Parathyroid adenoma (tissue), 2 donors: ENCODE measurements at regions not wholly inside any gene's neighbourhood (a gene's known extent, or its start where the extent isn't known, plus 50 kb on each side); places are given as distances from the start of the nearest gene placed in this dataset.

ENCODE experiments used
- H2AFZ ChIP-seq: fragments of 300-600 bp; sonication (generic); one replicate; pipeline ENCODE4 v1.7.0; 2017; ENCODE audit warnings: antibody characterized with exemption, mild to moderate bottlenecking
- H3K27ac ChIP-seq: fragments of 300-600 bp; sonication (generic); one replicate; pipeline ENCODE4 v1.7.0; 2017
- H3K27me3 ChIP-seq: fragments of 300-600 bp; sonication (generic); one replicate; pipeline ENCODE4 v1.7.0; 2017; ENCODE audit warnings: low read length; ENCODE audit not compliant: control insufficient read depth, insufficient read depth
- H3K36me3 ChIP-seq: fragments of 300-600 bp; sonication (generic); one replicate; pipeline ENCODE4 v1.7.0; 2017; ENCODE audit warnings: low read length; ENCODE audit not compliant: control insufficient read depth, insufficient read depth
- H3K4me1 ChIP-seq: fragments of 300-600 bp; sonication (generic); one replicate; pipeline ENCODE4 v1.7.0; 2017; ENCODE audit warnings: control low read depth
- H3K4me2 ChIP-seq: fragments of 300-600 bp; sonication (generic); one replicate; pipeline ENCODE4 v1.7.0; 2017; ENCODE audit warnings: low read length
- H3K4me3 ChIP-seq: fragments of 300-600 bp; sonication (generic); one replicate; pipeline ENCODE4 v1.7.0; 2017; ENCODE audit warnings: low read depth, low read length
- H3K79me2 ChIP-seq: fragments of 300-600 bp; sonication (generic); one replicate; pipeline ENCODE4 v1.7.0; 2017; ENCODE audit warnings: control low read depth
- H3K9ac ChIP-seq: fragments of 300-600 bp; sonication (generic); one replicate; pipeline ENCODE4 v1.7.0; 2017; ENCODE audit warnings: mild to moderate bottlenecking
- H3K9me3 ChIP-seq: fragments of 300-600 bp; sonication (generic); one replicate; pipeline ENCODE4 v1.7.0; 2017; ENCODE audit warnings: low read length; ENCODE audit not compliant: control insufficient read depth
- CTCF ChIP-seq: fragments of 300-600 bp; sonication (generic); IDR thresholded peaks from one replicate; pipeline ENCODE4 v1.7.0; 2017; ENCODE audit warnings: antibody characterized with exemption, mild to moderate bottlenecking
- donor health status: primary hyperparathyroidism.

DNA sequence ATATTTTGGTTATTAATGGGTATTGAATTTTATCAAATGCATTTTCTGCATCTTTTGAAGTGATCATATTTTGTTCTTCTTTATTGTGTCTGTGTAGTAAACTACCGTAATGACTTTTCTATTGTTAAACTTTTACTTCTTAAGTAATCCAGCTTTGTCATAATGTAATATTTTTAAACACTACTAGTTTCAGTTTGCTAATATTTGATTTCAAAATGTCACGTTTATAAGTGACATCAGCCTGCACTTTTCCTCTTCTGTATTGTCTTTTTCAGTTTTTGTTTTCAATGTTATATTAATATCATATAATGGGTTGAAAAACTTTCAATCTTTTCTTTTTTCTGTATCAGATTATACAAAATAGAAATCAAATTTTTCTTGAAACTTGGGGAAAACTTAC is 71.6 kb upstream of the ANKRD1 start:
- H3K79me2 ChIP-seq = no peaks in the 10 kb centered on the region
- no peak overlapping the region for H3K4me3 ChIP-seq
- H3K27ac ChIP-seq = no peak overlapping the region
- H3K9ac ChIP-seq = no peak overlapping the region
- no peaks in the 10 kb centered on the region for H3K36me3 ChIP-seq
- H3K9me3 ChIP-seq = no peaks in the 10 kb centered on the region
- no peaks in the 10 kb centered on the region for H3K27me3 ChIP-seq
- no peaks in the 10 kb centered on the region for H3K4me1 ChIP-seq
- no peak overlapping the region for H3K4me2 ChIP-seq
- no peak for TF ChIP-seq CTCF
- H2AFZ ChIP-seq = no peak overlapping the region

- Histone ChIP-seq H3K36me3 (no peaks in the 10 kb centered on the region), H3K4me1 (no peaks in the 10 kb centered on the region), H3K27ac (no peak overlapping the region), H3K9ac (no peak overlapping the region), H3K27me3 (no peaks in the 10 kb centered on the region), H2AFZ (no peak overlapping the region), H3K4me2 (no peak overlapping the region), H3K9me3 (no peaks in the 10 kb centered on the region), H3K79me2 (no peaks in the 10 kb centered on the region), H3K4me3 (no peak overlapping the region)
- TF ChIP-seq CTCF = no peak
Measured at GRCh38 chr10:90993340-90993739, 72.5 kb upstream of the ANKRD1 start.

DNA sequence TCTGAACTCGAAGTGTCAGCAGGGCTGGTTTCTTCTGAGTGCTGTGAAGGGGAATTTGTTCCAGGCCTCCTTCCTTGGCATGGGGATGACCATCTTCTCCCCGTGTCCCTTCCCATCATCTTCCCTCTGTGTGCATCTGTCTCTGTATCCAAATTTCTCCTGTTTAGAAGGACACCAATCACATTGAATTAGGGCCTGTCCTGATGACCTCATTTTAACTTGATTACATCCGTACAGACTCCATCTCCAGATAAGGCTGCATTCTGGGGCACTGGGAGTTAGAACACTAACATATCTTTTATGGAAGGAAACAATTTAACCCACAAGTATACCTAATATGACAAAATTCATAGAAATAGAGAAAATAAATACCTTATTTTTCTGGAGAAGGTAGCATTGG is 76.8 kb upstream of the ANKRD1 start:
- Histone ChIP-seq H3K4me1 (no peaks in the 10 kb centered on the region), H3K27ac (no peak overlapping the region), H3K4me3 (no peak overlapping the region), H2AFZ (no peak overlapping the region), H3K36me3 (no peaks in the 10 kb centered on the region), H3K27me3 (no peaks in the 10 kb centered on the region), H3K79me2 (no peaks in the 10 kb centered on the region), H3K9ac (no peak overlapping the region), H3K4me2 (no peak overlapping the region), H3K9me3 (no peaks in the 10 kb centered on the region)
- TF ChIP-seq CTCF = no peak

GRCh38 chr10:90998733-90999511 is 78.0 kb upstream of the ANKRD1 start:
- no peaks in the 10 kb centered on the region for H3K27me3 ChIP-seq
- no peak overlapping the region for H3K4me2 ChIP-seq
- H3K9me3 ChIP-seq = no peaks in the 10 kb centered on the region
- H3K36me3 ChIP-seq = no peaks in the 10 kb centered on the region
- no peak for TF ChIP-seq CTCF
- H3K9ac ChIP-seq = no peak overlapping the region
- no peaks in the 10 kb centered on the region for H3K79me2 ChIP-seq
- H3K4me3 ChIP-seq = no peak overlapping the region
- no peaks in the 10 kb centered on the region for H3K4me1 ChIP-seq
- H3K27ac ChIP-seq = no peak overlapping the region
- H2AFZ ChIP-seq = no peak overlapping the region

DNA sequence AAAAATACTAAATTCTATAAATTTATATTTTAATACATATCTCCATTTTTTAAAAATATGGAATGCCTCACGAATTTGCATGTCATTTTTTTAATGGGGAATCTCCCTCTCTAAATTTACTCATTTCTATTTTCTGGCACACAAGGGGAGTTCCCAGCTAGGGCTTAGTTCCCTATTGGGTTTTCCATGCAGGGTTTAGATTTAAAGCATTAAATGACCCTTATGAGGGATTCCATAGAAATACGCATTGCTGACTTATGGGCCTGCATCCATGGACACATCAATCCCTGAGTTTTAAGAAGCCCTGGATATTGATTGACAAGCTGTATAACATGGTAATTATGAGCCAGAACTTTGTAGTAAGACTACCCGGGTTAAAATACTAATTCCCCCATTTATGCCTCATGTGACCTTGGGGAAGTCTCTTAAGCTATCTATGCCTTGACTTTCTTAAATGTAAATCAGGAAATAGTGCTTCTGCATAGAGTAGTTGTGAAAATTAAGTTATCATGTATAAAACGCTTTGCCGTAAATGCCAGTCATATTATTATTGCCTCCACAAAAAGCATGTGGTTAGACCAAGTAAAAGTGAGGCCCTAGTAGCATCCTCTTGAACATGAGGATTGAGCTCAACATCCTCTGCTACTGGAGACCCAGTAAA is 78.8 kb upstream of the ANKRD1 start:
- no peak overlapping the region for H2AFZ ChIP-seq
- no peaks in the 10 kb centered on the region for H3K27me3 ChIP-seq
- H3K9ac ChIP-seq = no peak overlapping the region
- no peak overlapping the region for H3K4me3 ChIP-seq
- H3K27ac ChIP-seq = no peak overlapping the region
- H3K79me2 ChIP-seq = no peaks in the 10 kb centered on the region
- H3K9me3 ChIP-seq = no peaks in the 10 kb centered on the region
- TF ChIP-seq CTCF = no peak
- no peaks in the 10 kb centered on the region for H3K4me1 ChIP-seq
- H3K4me2 ChIP-seq = no peak overlapping the region
- no peaks in the 10 kb centered on the region for H3K36me3 ChIP-seq
